Right ventricle myocardium inferior (tissue), 1 donor: ENCODE measurements at regions not wholly inside any gene's neighbourhood (a gene's known extent, or its start where the extent isn't known, plus 50 kb on each side); places are given as distances from the start of the nearest gene placed in this dataset.

Experiments
- ATAC-seq: fragments of 200-7000 bp; cut with Tn5 transposase; one replicate; pipeline ENCODE4 v1.9.1; 2020; ENCODE audit warnings: mild to moderate bottlenecking, moderate library complexity
- DNase-seq: peaks from one replicate; pipeline ENCODE4 v3.0.0; 2021; ENCODE audit errors: missing footprints
- intact Hi-C: fragments of 100-400 bp; cut with DNase I; formaldehyde crosslinking; loops from one replicate; pipeline ENCODE4 v1.11.0; 2022
- donor health status: DM: no; HTN: yes; CAD: no; lungs with severe emphysema.

DNA sequence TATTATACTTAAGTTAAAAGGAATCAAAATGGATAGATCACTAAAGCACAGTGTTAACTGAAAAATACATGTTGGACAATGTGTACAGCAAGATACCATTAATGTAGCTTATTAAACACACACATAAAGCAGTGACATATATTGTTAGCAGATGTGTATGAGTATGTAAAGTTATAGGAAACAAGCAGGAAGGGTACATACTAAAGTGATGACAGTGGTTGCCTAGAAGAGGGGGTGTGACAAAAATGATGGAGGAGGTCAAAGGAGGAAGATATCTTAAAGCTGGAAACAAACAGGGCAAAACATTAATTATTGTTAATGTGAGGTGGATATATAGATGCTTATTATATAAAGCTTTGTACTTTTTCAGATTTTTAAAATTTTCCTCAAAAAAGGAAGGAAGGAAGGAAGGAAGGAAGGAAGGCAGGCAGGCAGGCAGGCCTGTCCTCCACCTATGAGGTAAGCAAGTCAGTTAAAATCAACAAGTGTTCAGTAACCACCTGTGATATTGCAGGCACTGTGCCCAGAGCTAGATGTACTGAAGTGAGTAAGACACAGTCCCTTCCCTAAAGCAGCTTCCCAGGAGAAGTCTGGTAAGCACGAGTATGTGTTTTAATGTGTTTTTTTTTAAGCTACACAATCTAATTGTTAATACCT lies 252.9 kb upstream of the NR5A2 start:
- intact Hi-C loops = no loop called here
- no peak for DNase-seq
- ATAC-seq = no peak

- intact Hi-C loops = no loop called here
- ATAC-seq (no peak), DNase-seq (no peak)
These were observed 250.6 kb upstream of the NR5A2 start for GRCh38 chr1:199776768-199777497.

DNA sequence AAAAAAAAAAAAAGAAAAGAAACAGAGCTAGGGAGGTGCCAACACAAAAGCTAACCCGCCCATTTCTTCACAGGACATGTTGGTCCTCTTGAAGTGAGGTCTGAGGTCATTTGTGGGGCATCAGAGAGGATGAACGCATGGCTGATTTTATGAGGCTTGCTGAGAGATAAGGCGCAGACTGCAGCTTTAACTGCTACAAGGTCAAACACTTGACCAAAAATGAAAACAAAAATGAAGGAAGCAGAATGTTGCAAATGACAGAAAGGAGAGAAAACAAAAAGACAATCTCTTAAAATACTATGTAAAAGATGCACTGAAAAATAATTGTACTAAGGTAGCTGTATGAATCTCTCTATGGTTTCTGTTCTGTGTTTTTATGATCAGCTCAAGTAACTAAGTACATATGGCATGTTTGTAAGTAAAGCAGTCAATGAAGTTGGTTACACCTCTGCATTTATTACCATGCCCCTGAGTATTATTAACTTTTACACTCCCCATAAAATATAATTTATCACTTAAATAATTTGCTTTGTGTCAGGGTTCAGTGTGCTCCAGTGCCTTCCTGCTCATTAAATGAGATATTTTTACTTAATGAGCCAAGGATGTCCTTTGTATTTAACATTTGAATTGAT lies 249.1 kb upstream of the NR5A2 start:
- no peak for ATAC-seq
- no peak for DNase-seq
- intact Hi-C loops = no loop called here

DNA sequence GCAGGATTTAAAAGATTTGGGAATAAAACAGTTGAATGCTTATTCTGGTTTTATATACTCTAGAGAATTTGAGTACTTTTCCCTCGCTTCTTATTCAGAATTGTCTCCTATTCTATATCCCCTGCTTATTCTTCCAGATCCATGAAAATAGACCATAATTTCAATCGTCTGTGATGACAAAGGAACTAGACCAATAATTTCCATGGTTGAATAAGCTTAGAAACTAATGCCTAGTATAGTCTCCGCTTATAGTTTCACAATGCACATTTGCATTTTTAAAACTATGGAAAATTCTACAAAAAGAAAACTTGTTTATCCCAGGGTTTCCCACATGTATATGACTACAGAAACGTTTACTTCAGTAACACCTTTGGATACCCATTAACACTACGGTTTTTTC lies 247.4 kb upstream of the NR5A2 start:
- intact Hi-C loops = no loop called here
- ATAC-seq = no peak
- DNase-seq = no peak

GRCh38 chr1:199780948-199781670 lies 246.4 kb upstream of the NR5A2 start:
- ATAC-seq (no peak), DNase-seq (no peak)
- intact Hi-C loops = no loop called here

GRCh38 chr1:199784138-199784895 lies 243.2 kb upstream of the NR5A2 start:
- no peak for DNase-seq
- intact Hi-C loops = no loop called here
- ATAC-seq = no peak

DNA sequence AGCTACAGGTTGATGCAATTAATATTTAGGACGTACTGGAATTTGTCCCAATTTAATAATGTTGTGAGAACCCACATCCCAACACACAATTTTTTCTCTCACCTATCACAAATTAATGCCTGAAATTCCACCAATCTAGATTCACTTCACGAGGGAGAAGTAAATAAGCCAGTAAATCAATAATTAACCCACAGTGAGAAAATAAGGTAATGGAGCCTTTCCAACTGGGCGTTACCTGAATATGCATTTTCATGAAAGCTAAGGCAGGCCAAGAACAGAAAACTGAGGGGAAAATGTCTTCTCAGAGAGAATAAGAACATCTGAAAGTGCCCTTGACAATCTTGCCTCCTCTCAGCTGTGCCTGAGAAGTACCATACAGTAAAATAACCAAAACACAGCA lies 240.8 kb upstream of the NR5A2 start:
- intact Hi-C loops = no loop called here
- DNase-seq (no peak), ATAC-seq (no peak)

DNA sequence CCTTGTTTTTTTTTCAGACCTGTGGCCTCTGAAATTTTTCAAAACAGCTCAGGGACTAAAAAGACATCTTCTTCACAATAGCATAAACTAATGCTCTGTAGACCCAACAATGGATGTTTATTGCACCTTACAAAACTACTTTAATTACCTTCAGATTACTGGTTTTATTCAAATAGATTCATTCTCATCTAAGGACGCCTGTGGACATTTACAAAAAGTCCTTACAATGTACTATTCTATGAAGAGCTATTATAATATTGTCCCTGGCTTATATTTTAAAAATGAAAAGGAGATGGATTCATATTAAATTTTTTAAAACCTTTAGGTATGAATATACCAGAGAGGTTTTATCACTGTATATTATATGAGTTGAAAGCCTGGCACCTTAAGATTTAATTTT lies 238.4 kb upstream of the NR5A2 start:
- DNase-seq = no peak
- intact Hi-C loops = no loop called here
- ATAC-seq = no peak

DNA sequence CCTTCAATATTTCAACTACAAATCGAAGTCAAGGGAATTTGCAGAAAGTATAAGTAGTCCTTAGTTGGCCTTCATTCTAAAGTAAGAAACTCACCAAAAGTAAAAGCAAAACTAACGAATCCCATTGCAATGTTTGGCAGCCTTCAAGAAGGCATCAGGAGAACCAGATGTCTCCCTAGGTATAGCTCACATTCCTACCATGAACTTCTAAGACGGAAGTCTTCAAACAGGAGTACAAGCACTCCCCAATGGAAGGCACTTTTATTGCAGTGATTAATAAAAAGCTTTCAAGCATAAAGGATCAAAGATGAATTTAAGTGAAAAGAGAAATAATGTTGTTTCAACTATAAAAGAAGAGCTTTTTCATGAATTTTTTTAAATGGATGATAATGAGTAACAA lies 236.0 kb upstream of the NR5A2 start:
- ATAC-seq (no peak), DNase-seq (no peak)
- intact Hi-C loops = no loop called here

DNA sequence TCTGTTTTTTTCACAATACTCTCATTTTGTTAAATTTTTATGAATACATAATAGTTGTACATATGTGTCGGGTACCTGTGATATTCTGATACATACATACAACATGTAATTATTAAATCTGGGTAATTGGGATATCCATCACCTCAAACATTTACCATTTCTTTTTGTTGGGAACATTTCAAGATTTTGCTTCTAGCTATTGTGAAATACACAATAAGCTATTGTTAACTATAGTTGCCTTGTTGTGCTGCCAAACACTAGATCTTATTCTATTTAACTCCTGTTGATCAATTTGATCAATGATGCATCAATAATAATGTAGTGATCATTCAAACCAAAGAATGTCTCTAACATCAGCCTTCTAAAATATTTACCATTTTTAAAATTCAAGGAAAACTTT lies 234.6 kb upstream of the NR5A2 start:
- intact Hi-C loops = no loop called here

GRCh38 chr1:199794105-199794863 lies 233.2 kb upstream of the NR5A2 start:
- DNase-seq = no peak
- intact Hi-C loops = no loop called here
- no peak for ATAC-seq

More for the DNA sequence above, 234.6 kb upstream of the NR5A2 start:
- ATAC-seq = no peak
- no peak for DNase-seq

DNA sequence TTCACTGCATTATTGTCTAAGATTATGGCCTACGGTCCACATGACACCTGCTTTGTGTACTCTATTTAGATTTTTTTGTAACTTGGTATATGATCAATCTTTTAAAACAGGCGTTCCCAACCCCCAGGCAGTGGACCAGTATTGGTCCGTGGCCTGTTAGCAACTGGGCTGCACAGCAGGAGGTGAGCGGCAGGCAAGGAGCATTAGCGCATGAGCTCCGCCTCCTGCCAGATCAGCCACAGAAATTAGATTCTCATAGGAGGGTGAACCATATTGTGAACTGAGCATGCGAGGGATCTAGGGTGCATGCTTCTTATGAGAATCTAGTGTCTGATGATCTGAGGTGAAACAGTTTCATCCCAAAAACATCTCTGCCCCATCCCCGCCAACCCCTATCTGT lies 228.4 kb upstream of the NR5A2 start:
- intact Hi-C loops = no loop called here
- no peak for DNase-seq
- no peak for ATAC-seq

DNA sequence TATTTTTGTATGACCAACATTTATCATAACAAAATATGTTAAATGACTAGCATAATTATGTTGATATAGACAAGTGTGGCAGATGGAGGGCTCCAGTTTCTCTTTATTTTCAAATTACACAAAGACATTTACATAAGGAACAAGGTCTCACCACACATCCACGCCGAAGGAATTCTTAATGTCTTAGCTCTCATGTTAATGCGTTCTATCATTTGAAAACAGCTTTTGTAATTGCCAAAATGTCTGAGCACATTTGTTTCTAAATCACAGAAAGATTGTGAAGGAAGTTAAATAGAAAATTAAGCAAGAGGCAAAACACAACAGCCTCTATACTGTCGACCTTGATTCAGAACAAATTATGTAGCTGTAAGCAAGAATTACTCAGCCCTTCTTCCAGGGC lies 223.0 kb upstream of the NR5A2 start:
- DNase-seq (no peak), ATAC-seq (no peak)
- intact Hi-C loops = no loop called here

- DNase-seq (no peak), ATAC-seq (no peak)
- intact Hi-C loops = no loop called here
These were observed 219.2 kb upstream of the NR5A2 start for GRCh38 chr1:199808110-199808870.

DNA sequence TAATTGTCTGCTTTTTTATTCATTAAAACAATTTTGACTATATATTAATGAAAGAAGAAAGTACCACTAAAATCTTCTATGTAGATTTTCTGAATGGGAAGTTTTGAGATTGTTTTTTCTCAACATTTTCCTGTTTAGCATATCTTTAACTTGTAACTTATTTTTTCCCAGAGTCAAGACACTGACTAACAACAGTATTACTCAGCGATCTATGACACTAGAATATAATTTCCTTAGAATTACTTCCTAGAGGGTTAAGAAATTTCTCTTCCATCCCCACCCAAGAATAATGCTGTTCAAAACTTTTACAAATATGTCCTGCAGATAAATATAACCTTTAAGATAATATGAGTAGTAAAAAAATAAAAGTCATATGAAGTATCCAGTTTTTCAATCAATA lies 218.2 kb upstream of the NR5A2 start:
- no peak for ATAC-seq
- intact Hi-C loops = no loop called here
- no peak for DNase-seq

DNA sequence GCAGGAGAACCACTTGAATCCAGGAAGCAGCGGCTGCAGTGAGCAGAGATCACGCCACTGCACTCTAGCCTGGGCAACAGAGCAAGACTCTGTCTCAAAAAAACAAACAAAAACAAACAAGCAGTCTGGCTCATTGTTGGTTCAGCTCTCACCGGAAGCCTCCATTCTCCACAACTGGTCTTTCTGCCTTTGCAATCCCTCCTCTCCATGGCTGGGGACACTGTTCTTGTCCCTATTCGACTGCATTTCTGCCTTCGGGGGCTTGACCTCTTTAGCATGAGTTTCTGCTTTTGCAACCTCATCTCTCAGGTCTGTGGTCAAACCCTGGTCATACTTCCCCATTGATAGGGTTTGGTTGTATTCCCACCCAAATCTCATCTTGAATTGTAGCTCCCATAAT lies 216.3 kb upstream of the NR5A2 start:
- intact Hi-C loops = no loop called here
- DNase-seq (no peak), ATAC-seq (no peak)

DNA sequence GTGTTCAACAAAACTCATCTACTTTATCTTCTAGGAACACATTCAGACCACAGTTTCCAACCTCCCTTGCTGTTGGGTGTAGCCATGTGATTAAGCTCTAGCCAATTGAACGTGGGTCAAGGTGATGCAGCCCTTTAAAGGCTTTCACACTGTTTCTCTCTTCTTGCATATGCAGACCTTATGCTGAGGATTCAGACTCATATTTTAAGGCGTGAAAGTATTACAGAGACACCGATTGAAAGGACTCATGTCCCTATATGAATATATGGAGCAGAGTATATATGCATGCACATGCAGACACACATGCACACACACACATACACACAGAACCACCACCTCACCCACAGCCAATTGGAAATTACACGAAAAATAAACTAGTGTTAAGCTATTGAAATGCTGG lies 214.3 kb upstream of the NR5A2 start:
- ATAC-seq (no peak), DNase-seq (no peak)
- intact Hi-C loops = no loop called here

- DNase-seq = no peak
- intact Hi-C loops = no loop called here
- ATAC-seq = no peak
These were observed 211.6 kb upstream of the NR5A2 start for GRCh38 chr1:199815947-199816346.
